SK-N-SH treated with all-trans-retinoic acid at 6 μM for 48 hours (cell line): ENCODE measurements at regions not wholly inside any gene's neighbourhood (a gene's known extent, or its start where the extent isn't known, plus 50 kb on each side); places are given as distances from the start of the nearest gene placed in this dataset.

Source experiments
- ATAC-seq: fragments of 200-7000 bp; cut with Tn5 transposase; 3 replicates; pipeline ENCODE4 v1.9.1; 2020; ENCODE audit warnings: mild to moderate bottlenecking, moderate library complexity
- ARNTL ChIP-seq: fragments of 450-650 bp; formaldehyde crosslinking; IDR thresholded peaks from 2 replicates; pipeline ENCODE4 v1.5.0; 2020; ENCODE audit warnings: low read depth, mild to moderate bottlenecking, moderate library complexity, borderline replicate concordance
- BACH2 ChIP-seq: fragments of 250-450 bp; sonication (Bioruptor Pico); IDR thresholded peaks from 2 replicates; pipeline ENCODE4 v1.9.0; 2021; ENCODE audit warnings: mild to moderate bottlenecking, borderline replicate concordance
- CSDC2 ChIP-seq: fragments of 250-450 bp; sonication (Bioruptor Pico); IDR thresholded peaks from 2 replicates; pipeline ENCODE4 v1.5.0; 2020; ENCODE audit warnings: mild to moderate bottlenecking, moderate library complexity
- ESRRG ChIP-seq: fragments of 250-450 bp; sonication (Bioruptor Pico); IDR thresholded peaks from 2 replicates; pipeline ENCODE4 v1.6.1; 2021; ENCODE audit warnings: mild to moderate bottlenecking
- GLIS3 ChIP-seq: fragments of 250-450 bp; sonication (Bioruptor Pico); IDR thresholded peaks from 2 replicates; pipeline ENCODE4 v1.5.0; 2020; ENCODE audit warnings: mild to moderate bottlenecking, moderate library complexity
- ISL1 ChIP-seq: fragments of 250-450 bp; sonication (Bioruptor Pico); IDR thresholded peaks from 2 replicates; pipeline ENCODE4 v2.1.2; 2022; ENCODE audit warnings: mild to moderate bottlenecking, moderate library complexity
- OSR1 ChIP-seq: fragments of 250-450 bp; sonication (Bioruptor Pico); IDR thresholded peaks from 2 replicates; pipeline ENCODE4 v1.8.0; 2022; ENCODE audit warnings: moderate library complexity, mild to moderate bottlenecking, inconsistent platforms
- PPARA ChIP-seq: fragments of 250-450 bp; sonication (Bioruptor Pico); IDR thresholded peaks from 2 replicates; pipeline ENCODE4 v1.5.0; 2020; ENCODE audit warnings: mild to moderate bottlenecking, borderline replicate concordance
- RARB ChIP-seq: fragments of 250-450 bp; sonication (Bioruptor Pico); IDR thresholded peaks from 2 replicates; pipeline ENCODE4 v1.8.0; 2021; ENCODE audit warnings: mild to moderate bottlenecking, moderate library complexity
- SNAI2 ChIP-seq: fragments of 250-450 bp; sonication (Bioruptor Pico); IDR thresholded peaks from 2 replicates; pipeline ENCODE4 v1.5.0; 2020; ENCODE audit warnings: mild to moderate bottlenecking, moderate library complexity
- TCF4 ChIP-seq: fragments of 250-450 bp; sonication (Bioruptor Pico); IDR thresholded peaks from 2 replicates; pipeline ENCODE4 v1.8.0; 2021; ENCODE audit warnings: mild to moderate bottlenecking, moderate library complexity, borderline replicate concordance
- TOX ChIP-seq: fragments of 250-450 bp; sonication (Bioruptor Pico); IDR thresholded peaks from 2 replicates; pipeline ENCODE4 v1.8.0; 2021; ENCODE audit warnings: mild to moderate bottlenecking, moderate library complexity, borderline replicate concordance
- ZC3H10 ChIP-seq: fragments of 250-450 bp; sonication (Bioruptor Pico); IDR thresholded peaks from 2 replicates; pipeline ENCODE4 v1.5.1; 2021; ENCODE audit warnings: mild to moderate bottlenecking, moderate library complexity
- ZFP3 ChIP-seq: fragments of 250-450 bp; sonication (Bioruptor Pico); IDR thresholded peaks from 2 replicates; pipeline ENCODE4 v1.5.0; 2020; ENCODE audit warnings: mild to moderate bottlenecking, moderate library complexity
- ZFP30 ChIP-seq: fragments of 450-650 bp; formaldehyde crosslinking; IDR thresholded peaks from 2 replicates; pipeline ENCODE4 v1.5.0; 2022; ENCODE audit warnings: mild to moderate bottlenecking, moderate library complexity
- ZNF70 ChIP-seq: fragments of 450-650 bp; formaldehyde crosslinking; IDR thresholded peaks from 2 replicates; pipeline ENCODE4 v1.5.0; 2020; ENCODE audit warnings: mild to moderate bottlenecking, moderate library complexity
- ZNF8 ChIP-seq: fragments of 450-650 bp; formaldehyde crosslinking; IDR thresholded peaks from 2 replicates; pipeline ENCODE4 v1.5.0; 2020; ENCODE audit warnings: mild to moderate bottlenecking, moderate library complexity
- TF ChIP-seq, protein P1 (sequence below): fragments of 250-450 bp; sonication (Bioruptor Pico); IDR thresholded peaks from 2 replicates; pipeline ENCODE4 v1.8.0; 2020; ENCODE audit warnings: mild to moderate bottlenecking, moderate library complexity, borderline replicate concordance
- TF ChIP-seq, protein P2 (sequence below): fragments of 250-450 bp; sonication (Bioruptor Pico); IDR thresholded peaks from 2 replicates; pipeline ENCODE4 v1.5.1; 2021; ENCODE audit warnings: mild to moderate bottlenecking, moderate library complexity
- TF ChIP-seq, protein P3 (sequence below): fragments of 250-450 bp; sonication (Bioruptor Pico); IDR thresholded peaks from 2 replicates; pipeline ENCODE4 v1.5.1; 2020; ENCODE audit warnings: low read depth, mild to moderate bottlenecking, moderate library complexity
- TF ChIP-seq, protein P4 (sequence below): fragments of 250-450 bp; sonication (Bioruptor Pico); IDR thresholded peaks from 2 replicates; pipeline ENCODE4 v1.8.0; 2021; ENCODE audit warnings: low read depth, mild to moderate bottlenecking, moderate library complexity, borderline replicate concordance
- TF ChIP-seq, protein P5 (sequence below): fragments of 250-450 bp; sonication (Bioruptor Pico); IDR thresholded peaks from 2 replicates; pipeline ENCODE4 v1.5.0; 2020; ENCODE audit warnings: mild to moderate bottlenecking, moderate library complexity

DNA sequence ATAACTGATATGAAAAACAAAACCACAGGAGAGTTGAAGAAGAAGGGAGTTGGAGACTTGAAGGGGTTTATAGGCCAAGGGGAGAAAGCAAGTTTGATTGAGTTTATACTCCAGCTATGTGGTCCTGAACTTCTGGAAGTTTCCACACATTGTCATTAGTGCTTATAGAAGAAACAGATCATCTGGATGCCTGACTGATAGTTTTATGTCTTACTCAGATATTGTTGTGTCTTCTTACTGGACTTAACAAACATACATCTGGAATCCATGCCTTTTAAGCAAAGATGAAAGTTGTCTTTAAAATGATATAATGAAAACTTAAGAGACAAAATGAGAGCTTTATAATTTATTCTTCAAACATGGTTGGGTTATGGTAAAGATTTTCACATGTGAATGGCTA lies 101.3 kb upstream of the FZD8 start (continued):
- no peak for TF ChIP-seq OSR1
- TF ChIP-seq ARNTL, result no peak
- TF ChIP-seq ISL1 (CRISPR knock-in tag), result no peak
- no peak for TF ChIP-seq ZFP3 (CRISPR knock-in tag)
- TF ChIP-seq, protein P1, sequence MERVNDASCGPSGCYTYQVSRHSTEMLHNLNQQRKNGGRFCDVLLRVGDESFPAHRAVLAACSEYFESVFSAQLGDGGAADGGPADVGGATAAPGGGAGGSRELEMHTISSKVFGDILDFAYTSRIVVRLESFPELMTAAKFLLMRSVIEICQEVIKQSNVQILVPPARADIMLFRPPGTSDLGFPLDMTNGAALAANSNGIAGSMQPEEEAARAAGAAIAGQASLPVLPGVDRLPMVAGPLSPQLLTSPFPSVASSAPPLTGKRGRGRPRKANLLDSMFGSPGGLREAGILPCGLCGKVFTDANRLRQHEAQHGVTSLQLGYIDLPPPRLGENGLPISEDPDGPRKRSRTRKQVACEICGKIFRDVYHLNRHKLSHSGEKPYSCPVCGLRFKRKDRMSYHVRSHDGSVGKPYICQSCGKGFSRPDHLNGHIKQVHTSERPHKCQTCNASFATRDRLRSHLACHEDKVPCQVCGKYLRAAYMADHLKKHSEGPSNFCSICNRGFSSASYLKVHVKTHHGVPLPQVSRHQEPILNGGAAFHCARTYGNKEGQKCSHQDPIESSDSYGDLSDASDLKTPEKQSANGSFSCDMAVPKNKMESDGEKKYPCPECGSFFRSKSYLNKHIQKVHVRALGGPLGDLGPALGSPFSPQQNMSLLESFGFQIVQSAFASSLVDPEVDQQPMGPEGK (CRISPR knock-in tag), result no peak

DNA sequence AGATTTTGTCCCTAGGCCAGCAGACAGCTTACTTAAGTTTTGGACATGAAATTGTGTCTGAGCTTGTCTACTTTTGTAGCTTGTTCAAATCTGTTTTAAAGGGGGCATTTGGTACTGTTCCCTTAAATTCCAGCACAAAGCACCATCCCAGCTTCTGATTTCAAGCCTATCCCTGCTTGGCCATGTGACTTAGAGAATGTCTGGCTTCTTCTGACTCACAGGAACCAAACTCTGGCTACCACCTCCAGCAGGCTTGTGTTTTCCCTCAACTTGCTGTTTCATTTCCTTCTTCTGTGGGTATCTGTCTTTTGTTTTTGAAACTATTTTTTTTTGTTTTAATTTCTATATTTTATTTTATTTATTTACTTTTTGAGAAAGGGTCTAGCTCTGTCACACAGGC lies 97.9 kb upstream of the FZD8 start:
- ATAC-seq, result peak; percentile 39; the same call in 1 of the 3 replicates
- TF ChIP-seq ZC3H10 (no peak), ESRRG (CRISPR knock-in tag) (no peak), ZFP30 (CRISPR knock-in tag) (no peak), RARB (CRISPR knock-in tag) (no peak), BACH2 (no peak), TCF4 (CRISPR knock-in tag) (no peak), ZNF70 (CRISPR knock-in tag) (no peak), PPARA (CRISPR knock-in tag) (no peak), ISL1 (CRISPR knock-in tag) (no peak), ZFP3 (CRISPR knock-in tag) (no peak), CSDC2 (CRISPR knock-in tag) (no peak), SNAI2 (CRISPR knock-in tag) (no peak), ZNF8 (CRISPR knock-in tag) (no peak), TOX (CRISPR knock-in tag) (no peak), OSR1 (no peak), ARNTL (no peak)
- TF ChIP-seq, protein P2, sequence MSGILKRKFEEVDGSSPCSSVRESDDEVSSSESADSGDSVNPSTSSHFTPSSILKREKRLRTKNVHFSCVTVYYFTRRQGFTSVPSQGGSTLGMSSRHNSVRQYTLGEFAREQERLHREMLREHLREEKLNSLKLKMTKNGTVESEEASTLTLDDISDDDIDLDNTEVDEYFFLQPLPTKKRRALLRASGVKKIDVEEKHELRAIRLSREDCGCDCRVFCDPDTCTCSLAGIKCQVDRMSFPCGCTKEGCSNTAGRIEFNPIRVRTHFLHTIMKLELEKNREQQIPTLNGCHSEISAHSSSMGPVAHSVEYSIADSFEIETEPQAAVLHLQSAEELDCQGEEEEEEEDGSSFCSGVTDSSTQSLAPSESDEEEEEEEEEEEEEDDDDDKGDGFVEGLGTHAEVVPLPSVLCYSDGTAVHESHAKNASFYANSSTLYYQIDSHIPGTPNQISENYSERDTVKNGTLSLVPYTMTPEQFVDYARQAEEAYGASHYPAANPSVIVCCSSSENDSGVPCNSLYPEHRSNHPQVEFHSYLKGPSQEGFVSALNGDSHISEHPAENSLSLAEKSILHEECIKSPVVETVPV (CRISPR knock-in tag), result no peak
- TF ChIP-seq, protein P1 (CRISPR knock-in tag), result no peak
- TF ChIP-seq, protein P3, sequence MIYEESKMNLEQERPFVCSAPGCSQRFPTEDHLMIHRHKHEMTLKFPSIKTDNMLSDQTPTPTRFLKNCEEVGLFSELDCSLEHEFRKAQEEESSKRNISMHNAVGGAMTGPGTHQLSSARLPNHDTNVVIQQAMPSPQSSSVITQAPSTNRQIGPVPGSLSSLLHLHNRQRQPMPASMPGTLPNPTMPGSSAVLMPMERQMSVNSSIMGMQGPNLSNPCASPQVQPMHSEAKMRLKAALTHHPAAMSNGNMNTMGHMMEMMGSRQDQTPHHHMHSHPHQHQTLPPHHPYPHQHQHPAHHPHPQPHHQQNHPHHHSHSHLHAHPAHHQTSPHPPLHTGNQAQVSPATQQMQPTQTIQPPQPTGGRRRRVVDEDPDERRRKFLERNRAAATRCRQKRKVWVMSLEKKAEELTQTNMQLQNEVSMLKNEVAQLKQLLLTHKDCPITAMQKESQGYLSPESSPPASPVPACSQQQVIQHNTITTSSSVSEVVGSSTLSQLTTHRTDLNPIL (CRISPR knock-in tag), result no peak
- TF ChIP-seq, protein P4, sequence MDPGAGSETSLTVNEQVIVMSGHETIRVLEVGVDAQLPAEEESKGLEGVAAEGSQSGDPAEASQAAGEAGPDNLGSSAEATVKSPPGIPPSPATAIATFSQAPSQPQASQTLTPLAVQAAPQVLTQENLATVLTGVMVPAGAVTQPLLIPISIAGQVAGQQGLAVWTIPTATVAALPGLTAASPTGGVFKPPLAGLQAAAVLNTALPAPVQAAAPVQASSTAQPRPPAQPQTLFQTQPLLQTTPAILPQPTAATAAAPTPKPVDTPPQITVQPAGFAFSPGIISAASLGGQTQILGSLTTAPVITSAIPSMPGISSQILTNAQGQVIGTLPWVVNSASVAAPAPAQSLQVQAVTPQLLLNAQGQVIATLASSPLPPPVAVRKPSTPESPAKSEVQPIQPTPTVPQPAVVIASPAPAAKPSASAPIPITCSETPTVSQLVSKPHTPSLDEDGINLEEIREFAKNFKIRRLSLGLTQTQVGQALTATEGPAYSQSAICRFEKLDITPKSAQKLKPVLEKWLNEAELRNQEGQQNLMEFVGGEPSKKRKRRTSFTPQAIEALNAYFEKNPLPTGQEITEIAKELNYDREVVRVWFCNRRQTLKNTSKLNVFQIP (CRISPR knock-in tag), result no peak

DNA sequence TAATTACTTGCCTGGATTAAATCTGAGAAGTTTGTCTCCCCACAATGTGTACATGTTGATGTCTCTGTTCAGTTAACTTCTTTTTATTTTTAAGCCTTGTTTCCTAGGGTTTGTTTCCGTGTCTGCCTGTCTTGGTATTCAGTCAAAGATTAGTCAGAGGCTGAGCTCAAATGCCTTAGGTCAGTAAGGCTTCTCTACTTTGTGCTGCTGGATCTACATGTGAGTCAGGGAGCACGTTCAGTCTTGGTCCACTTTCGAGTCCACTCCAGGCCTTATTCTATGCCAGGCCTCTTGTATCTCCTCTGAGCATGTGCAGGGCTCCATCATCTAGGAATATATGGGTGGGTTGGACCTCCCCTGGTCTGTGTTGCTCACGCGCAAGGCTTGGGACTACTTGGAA lies 93.3 kb upstream of the FZD8 start:
- ATAC-seq, result no peak
- TF ChIP-seq GLIS3 (CRISPR knock-in tag) (no peak), ISL1 (CRISPR knock-in tag) (no peak), ZC3H10 (no peak)
- TF ChIP-seq, protein P5, sequence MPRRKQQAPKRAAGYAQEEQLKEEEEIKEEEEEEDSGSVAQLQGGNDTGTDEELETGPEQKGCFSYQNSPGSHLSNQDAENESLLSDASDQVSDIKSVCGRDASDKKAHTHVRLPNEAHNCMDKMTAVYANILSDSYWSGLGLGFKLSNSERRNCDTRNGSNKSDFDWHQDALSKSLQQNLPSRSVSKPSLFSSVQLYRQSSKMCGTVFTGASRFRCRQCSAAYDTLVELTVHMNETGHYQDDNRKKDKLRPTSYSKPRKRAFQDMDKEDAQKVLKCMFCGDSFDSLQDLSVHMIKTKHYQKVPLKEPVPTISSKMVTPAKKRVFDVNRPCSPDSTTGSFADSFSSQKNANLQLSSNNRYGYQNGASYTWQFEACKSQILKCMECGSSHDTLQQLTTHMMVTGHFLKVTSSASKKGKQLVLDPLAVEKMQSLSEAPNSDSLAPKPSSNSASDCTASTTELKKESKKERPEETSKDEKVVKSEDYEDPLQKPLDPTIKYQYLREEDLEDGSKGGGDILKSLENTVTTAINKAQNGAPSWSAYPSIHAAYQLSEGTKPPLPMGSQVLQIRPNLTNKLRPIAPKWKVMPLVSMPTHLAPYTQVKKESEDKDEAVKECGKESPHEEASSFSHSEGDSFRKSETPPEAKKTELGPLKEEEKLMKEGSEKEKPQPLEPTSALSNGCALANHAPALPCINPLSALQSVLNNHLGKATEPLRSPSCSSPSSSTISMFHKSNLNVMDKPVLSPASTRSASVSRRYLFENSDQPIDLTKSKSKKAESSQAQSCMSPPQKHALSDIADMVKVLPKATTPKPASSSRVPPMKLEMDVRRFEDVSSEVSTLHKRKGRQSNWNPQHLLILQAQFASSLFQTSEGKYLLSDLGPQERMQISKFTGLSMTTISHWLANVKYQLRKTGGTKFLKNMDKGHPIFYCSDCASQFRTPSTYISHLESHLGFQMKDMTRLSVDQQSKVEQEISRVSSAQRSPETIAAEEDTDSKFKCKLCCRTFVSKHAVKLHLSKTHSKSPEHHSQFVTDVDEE (CRISPR knock-in tag), result no peak
